ENCODE measurements at regions not wholly inside any gene's neighbourhood (a gene's known extent, or its start where the extent isn't known, plus 50 kb on each side); places are given as distances from the start of the nearest gene placed in this dataset.

GRCh38 chr2:18356676-18357075, 203.8 kb downstream of the RDH14 start:
- TF ChIP-seq POLR2A (IDR thresholded peaks at IDR 0.05): no peak
- TF ChIP-seq, protein P1, sequence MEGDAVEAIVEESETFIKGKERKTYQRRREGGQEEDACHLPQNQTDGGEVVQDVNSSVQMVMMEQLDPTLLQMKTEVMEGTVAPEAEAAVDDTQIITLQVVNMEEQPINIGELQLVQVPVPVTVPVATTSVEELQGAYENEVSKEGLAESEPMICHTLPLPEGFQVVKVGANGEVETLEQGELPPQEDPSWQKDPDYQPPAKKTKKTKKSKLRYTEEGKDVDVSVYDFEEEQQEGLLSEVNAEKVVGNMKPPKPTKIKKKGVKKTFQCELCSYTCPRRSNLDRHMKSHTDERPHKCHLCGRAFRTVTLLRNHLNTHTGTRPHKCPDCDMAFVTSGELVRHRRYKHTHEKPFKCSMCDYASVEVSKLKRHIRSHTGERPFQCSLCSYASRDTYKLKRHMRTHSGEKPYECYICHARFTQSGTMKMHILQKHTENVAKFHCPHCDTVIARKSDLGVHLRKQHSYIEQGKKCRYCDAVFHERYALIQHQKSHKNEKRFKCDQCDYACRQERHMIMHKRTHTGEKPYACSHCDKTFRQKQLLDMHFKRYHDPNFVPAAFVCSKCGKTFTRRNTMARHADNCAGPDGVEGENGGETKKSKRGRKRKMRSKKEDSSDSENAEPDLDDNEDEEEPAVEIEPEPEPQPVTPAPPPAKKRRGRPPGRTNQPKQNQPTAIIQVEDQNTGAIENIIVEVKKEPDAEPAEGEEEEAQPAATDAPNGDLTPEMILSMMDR (IDR thresholded peaks at IDR 0.05): no peak
